ENCODE measurements at regions not wholly inside any gene's neighbourhood (a gene's known extent, or its start where the extent isn't known, plus 50 kb on each side); places are given as distances from the start of the nearest gene placed in this dataset.

DNA sequence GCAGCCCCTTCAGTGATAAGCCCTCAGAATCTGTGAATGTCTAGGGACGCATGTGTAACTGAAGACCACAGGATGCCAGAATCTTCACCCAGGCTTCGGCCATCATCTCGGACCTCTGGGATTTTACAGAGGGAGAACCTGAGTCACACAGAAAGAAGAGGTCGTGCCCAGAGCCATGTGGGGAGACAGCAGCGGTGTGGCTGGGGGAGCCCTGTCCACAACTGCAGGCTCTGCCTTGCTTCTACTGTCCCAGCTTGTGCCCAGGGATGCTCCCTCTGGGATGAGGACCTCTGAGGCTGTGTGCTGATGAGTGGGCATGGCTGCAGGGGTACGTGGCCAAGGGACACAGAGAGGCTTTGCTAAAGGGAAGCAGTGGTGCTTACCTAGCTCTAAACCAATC is 582.0 kb downstream of the TBC1D22A start:
- TF ChIP-seq, protein P1, sequence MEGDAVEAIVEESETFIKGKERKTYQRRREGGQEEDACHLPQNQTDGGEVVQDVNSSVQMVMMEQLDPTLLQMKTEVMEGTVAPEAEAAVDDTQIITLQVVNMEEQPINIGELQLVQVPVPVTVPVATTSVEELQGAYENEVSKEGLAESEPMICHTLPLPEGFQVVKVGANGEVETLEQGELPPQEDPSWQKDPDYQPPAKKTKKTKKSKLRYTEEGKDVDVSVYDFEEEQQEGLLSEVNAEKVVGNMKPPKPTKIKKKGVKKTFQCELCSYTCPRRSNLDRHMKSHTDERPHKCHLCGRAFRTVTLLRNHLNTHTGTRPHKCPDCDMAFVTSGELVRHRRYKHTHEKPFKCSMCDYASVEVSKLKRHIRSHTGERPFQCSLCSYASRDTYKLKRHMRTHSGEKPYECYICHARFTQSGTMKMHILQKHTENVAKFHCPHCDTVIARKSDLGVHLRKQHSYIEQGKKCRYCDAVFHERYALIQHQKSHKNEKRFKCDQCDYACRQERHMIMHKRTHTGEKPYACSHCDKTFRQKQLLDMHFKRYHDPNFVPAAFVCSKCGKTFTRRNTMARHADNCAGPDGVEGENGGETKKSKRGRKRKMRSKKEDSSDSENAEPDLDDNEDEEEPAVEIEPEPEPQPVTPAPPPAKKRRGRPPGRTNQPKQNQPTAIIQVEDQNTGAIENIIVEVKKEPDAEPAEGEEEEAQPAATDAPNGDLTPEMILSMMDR (conservative IDR thresholded peaks at IDR 0.05; ENCODE audit: low read depth in 2 of 2) = no peak
- no peak for TF ChIP-seq EZH2phosphoT487 (IDR thresholded peaks at IDR 0.05; ENCODE audit: unreplicated experiment)
- no peak for TF ChIP-seq EZH2 (IDR thresholded peaks at IDR 0.05; ENCODE audit: low read depth, unreplicated experiment)
- TF ChIP-seq POLR2AphosphoS5 (IDR thresholded peaks at IDR 0.05; ENCODE audit: low read depth) = no peak
- TF ChIP-seq, protein P2, sequence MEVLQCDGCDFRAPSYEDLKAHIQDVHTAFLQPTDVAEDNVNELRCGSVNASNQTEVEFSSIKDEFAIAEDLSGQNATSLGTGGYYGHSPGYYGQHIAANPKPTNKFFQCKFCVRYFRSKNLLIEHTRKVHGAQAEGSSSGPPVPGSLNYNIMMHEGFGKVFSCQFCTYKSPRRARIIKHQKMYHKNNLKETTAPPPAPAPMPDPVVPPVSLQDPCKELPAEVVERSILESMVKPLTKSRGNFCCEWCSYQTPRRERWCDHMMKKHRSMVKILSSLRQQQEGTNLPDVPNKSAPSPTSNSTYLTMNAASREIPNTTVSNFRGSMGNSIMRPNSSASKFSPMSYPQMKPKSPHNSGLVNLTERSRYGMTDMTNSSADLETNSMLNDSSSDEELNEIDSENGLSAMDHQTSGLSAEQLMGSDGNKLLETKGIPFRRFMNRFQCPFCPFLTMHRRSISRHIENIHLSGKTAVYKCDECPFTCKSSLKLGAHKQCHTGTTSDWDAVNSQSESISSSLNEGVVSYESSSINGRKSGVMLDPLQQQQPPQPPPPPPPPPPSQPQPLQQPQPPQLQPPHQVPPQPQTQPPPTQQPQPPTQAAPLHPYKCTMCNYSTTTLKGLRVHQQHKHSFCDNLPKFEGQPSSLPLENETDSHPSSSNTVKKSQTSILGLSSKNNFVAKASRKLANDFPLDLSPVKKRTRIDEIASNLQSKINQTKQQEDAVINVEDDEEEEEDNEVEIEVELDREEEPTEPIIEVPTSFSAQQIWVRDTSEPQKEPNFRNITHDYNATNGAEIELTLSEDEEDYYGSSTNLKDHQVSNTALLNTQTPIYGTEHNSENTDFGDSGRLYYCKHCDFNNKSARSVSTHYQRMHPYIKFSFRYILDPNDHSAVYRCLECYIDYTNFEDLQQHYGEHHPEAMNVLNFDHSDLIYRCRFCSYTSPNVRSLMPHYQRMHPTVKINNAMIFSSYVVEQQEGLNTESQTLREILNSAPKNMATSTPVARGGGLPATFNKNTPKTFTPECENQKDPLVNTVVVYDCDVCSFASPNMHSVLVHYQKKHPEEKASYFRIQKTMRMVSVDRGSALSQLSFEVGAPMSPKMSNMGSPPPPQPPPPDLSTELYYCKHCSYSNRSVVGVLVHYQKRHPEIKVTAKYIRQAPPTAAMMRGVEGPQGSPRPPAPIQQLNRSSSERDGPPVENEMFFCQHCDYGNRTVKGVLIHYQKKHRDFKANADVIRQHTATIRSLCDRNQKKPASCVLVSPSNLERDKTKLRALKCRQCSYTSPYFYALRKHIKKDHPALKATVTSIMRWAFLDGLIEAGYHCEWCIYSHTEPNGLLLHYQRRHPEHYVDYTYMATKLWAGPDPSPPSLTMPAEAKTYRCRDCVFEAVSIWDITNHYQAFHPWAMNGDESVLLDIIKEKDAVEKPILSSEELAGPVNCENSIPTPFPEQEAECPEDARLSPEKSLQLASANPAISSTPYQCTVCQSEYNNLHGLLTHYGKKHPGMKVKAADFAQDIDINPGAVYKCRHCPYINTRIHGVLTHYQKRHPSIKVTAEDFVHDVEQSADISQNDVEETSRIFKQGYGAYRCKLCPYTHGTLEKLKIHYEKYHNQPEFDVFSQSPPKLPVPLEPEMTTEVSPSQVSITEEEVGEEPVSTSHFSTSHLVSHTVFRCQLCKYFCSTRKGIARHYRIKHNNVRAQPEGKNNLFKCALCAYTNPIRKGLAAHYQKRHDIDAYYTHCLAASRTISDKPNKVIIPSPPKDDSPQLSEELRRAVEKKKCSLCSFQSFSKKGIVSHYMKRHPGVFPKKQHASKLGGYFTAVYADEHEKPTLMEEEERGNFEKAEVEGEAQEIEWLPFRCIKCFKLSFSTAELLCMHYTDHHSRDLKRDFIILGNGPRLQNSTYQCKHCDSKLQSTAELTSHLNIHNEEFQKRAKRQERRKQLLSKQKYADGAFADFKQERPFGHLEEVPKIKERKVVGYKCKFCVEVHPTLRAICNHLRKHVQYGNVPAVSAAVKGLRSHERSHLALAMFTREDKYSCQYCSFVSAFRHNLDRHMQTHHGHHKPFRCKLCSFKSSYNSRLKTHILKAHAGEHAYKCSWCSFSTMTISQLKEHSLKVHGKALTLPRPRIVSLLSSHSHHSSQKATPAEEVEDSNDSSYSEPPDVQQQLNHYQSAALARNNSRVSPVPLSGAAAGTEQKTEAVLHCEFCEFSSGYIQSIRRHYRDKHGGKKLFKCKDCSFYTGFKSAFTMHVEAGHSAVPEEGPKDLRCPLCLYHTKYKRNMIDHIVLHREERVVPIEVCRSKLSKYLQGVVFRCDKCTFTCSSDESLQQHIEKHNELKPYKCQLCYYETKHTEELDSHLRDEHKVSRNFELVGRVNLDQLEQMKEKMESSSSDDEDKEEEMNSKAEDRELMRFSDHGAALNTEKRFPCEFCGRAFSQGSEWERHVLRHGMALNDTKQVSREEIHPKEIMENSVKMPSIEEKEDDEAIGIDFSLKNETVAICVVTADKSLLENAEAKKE (CRISPR knock-in tag; IDR thresholded peaks at IDR 0.05) = no peak

Measured in GM23338 (cell line).